GM12873 (cell line): ENCODE measurements at regions not wholly inside any gene's neighbourhood (a gene's known extent, or its start where the extent isn't known, plus 50 kb on each side); places are given as distances from the start of the nearest gene placed in this dataset.

Experiments used
- TF ChIP-seq, protein P1 (sequence below): IDR thresholded peaks from 2 replicates; pipeline ENCODE4 v1.5.1; 2012; ENCODE audit warnings: low read depth, mild to moderate bottlenecking, moderate library complexity, low read length, control low read depth; ENCODE audit not compliant: insufficient read depth; ENCODE audit errors: missing control alignments

DNA sequence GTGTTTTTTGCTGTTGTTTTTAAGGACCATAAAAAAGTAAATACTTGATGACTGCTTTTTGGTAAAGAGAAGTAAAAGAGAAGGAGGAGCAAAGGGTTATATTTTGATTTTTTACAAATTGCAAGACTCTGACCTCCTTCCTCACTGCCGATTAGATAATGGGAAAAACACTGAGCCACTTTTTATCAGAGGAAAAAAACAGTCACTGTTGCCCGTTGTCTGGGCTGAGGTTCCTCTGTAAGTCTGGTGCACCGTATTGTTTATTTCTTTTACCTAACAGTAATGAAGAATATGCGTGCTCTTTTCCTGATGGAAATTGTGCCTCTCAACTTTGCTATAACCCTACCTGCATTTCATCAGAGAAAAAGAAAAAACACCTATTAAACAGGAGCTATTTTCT lies 178.7 kb upstream of the EMCN start:
- TF ChIP-seq, protein P1, sequence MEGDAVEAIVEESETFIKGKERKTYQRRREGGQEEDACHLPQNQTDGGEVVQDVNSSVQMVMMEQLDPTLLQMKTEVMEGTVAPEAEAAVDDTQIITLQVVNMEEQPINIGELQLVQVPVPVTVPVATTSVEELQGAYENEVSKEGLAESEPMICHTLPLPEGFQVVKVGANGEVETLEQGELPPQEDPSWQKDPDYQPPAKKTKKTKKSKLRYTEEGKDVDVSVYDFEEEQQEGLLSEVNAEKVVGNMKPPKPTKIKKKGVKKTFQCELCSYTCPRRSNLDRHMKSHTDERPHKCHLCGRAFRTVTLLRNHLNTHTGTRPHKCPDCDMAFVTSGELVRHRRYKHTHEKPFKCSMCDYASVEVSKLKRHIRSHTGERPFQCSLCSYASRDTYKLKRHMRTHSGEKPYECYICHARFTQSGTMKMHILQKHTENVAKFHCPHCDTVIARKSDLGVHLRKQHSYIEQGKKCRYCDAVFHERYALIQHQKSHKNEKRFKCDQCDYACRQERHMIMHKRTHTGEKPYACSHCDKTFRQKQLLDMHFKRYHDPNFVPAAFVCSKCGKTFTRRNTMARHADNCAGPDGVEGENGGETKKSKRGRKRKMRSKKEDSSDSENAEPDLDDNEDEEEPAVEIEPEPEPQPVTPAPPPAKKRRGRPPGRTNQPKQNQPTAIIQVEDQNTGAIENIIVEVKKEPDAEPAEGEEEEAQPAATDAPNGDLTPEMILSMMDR: no peak

DNA sequence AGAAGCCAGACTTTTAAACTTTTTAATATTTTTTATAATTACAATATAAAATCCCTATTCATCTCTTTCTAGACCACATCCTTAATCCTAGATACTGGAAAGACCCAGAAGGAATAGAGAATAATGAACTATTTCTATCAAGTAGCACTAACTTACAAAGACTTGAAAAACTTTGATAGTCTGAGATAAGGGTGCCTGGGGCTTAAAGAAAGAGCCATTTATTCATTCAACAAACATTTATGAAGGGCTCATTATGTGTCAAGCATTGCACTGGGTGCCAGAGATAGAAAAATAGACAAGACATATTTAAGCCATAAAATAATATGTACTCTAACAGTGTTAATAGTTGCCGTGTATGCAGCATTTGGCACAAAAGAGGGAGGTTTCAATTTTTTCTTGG lies 178.0 kb upstream of the EMCN start:
- TF ChIP-seq, protein P1: no peak

DNA sequence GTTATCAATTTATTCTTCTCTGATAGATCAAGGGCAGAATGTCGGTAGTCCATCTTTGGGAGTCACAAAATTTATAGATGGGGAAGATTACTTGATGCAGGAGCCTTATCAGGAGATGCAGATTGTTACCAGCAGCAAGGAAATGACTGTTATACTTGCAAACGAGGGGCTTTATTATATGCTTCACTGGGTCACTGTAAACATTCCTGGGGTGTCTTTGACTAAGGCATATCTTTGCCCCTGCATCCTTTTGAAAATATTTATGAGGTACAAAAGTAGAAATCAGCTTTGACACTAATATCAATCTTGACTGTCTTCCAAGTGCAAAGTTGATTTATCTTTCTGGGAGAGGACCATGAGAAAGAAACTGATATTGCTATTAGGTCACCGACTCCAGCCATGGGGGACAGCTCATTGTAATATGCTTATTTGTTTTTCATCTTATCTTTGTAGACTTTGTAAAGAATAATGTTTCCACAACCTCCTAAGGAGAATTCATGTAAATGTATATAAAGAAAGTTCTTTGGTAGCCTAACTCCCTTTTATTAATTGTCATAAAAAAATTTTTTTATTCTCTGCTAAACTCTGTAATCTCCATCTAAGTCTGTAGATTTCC lies 177.3 kb upstream of the EMCN start:
- TF ChIP-seq, protein P1: no peak

DNA sequence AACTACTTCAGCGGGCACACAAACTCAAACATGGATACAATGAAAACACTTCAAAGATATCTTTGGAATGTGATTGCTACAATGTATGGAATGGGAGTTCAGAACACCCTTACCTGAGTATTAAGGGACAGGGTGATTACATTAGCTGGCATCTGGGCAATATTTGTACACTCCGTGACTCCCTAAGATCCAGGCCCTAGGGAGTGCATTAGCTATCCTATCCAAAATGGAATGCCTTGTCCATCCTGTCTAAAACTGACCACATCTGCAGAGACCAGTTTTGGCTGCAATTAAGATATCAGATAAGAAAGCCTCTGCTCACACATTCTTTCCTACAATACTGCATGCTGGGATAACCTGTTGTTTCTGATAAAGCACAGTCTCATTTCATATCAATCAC lies 176.6 kb upstream of the EMCN start:
- TF ChIP-seq, protein P1: no peak

DNA sequence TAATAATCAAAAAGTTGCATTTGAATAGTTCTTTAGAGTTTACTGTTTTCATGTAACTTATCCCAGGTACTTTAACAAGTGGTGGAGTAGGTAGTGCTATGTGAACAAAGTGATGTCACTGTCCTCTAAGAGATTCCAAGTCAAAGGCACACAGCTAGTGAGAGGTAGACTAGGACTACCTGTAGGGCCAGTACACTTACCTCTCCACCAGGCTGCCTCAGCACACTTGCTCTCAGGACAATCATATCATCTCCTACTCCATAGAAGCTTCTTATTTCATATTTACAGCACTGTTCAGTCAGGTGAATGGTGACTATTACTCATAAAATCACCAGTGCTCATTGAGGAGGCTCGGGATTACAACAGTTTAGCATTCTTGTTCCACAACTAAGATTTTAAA lies 173.0 kb upstream of the EMCN start:
- TF ChIP-seq, protein P1: no peak

DNA sequence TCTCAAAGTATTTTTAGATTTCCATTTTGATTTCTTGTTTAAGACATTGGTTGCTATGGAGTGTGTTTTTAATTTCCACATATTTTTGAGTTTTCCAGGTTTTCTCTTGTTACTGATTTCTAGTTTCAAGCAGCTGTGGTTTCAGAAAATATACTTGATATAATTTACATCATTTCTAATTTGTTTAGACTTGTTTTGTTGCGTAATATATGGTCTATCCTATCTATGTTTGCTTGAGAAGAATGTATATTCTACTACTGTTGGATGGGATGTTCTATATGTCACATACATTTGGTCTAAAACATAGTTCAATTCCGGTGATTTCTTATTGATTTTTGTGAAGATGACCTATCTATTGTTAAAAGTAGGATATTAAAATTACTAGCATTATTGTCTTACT lies 170.5 kb upstream of the EMCN start:
- TF ChIP-seq, protein P1: no peak

DNA sequence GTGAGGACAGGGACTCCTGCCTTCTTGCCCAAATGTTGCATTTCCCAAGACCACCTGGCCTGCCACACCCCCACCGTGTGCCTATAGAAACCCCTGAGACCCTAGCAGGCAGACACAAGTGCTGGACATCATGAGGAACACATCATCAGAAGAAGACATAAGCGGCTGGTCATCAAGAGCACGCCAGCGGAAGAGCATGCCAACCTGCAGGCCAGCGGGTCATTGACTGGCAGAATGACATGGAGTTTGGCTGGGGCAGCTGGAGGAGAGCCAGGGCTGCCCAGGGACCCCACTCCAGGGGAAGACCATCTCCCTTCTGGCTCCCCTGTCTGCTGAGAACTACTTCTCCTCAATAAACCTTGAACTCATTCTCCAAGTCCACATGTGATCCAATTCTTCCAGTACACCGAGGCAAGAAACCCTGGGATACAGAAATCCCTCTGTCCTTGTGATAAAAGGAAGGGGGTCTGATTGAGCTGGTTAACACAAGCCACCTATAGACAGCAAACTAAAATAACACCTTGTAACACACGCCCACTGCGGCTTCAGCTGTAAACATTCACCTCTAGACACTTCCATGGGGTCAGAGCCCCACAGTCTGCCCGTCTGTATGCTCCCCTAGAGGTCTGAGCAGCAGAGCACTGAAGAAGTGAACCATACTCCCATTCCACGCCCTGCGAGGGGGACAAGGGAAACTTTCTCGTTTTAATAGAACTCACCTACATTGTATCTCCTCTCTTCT lies 164.8 kb upstream of the EMCN start:
- TF ChIP-seq, protein P1: no peak
